GM21529 (cell line): ENCODE measurements at regions not wholly inside any gene's neighbourhood (a gene's known extent, or its start where the extent isn't known, plus 50 kb on each side); places are given as distances from the start of the nearest gene placed in this dataset.
"Not testable (repeated sequence)": the region's sequence is repeated elsewhere in the genome, so short reads cannot be mapped to it uniquely, and the experiment has no call there.

Experiments
- ATAC-seq: cut with Tn5 transposase; IDR thresholded peaks from one replicate; pipeline ENCODE4 v1.9.1; 2021; ENCODE audit not compliant: unreplicated experiment

DNA sequence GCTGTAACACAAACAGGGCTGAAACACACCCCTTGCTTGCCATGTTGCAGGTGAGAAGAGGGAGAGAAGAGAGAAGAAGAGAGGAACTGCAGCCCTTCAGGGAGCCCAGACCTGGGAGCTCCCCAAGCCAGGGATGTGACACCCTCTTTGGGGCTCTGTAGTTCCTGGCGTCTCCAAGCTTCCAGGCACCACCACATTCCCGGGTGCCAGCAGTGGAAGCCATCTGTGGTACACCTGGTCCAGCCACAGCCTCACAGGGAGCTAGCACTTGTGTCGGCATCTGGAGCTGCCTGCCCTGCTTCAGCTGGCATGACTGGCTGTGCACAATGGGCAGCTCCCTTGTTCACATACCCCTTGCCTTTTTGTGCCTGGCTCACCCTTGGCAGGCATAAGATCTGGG is 182.1 kb downstream of the DEPDC1B start:
- ATAC-seq, result no peak

DNA sequence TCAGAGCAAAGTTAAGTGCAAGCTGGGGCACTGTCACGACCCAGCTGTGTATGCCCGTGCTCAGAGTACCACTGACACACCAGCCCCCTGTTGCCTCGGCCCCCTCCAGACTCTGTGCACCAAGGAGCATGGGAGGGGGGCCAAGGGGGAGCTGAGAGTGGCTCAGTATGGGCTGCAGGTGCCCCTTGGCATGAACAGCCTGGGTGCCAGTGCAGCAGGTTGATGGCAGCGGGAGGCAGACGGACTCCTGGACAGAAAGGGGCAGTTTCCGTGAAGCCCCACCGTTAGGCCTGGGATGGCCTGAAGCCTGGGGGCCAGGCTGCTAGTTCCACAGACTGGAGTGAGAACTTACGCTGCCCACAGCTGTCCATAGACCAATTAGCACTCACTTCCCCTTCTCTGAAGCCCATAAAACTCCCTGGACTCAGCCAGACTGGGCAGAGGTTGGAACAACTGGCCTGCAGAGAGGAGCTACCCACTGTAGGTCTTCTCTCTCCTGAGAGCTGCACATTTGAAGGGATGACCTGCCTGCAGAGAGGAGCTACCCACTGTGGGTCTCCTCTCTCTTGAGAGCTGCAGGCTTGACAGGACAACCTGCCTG is 182.8 kb downstream of the DEPDC1B start:
- ATAC-seq, result no peak

DNA sequence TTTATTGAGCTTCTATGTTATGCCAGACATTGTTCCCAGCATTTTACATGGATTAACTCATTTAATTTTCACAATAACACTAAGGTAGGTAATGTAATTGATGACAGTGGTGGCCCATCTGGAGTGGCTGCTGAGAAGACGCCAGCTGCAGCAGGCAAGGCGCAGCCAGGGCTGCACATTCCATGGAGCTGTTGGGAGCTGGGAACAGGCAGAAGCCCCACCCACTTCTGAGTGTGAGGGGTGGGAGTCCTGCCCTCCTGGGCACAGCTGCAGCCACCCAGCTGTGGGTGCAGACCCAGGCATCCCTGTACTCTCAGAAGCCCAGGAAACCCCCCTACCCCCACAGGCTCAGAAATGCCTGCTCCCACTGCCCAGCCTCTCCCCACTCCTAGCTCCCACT is 183.3 kb downstream of the DEPDC1B start:
- no peak for ATAC-seq

DNA sequence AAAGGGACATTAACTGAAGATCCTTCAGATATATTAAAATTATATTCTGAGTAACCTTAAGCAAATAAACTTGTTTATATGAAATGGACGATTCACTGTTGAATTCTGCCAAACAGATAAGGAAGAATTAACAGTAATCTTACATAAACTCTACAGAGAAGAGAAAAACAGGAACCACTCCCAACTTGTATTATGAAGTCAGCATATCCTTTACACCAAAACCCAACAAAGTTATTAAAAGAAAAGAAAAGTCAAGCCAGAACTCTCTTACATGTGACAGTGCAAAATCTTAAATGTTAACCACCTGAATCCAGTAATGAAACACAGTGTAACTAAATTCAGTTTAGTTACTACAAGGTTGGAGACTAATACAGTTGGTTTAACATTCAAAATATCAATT is 185.8 kb downstream of the DEPDC1B start:
- peak; percentile 51 for ATAC-seq

DNA sequence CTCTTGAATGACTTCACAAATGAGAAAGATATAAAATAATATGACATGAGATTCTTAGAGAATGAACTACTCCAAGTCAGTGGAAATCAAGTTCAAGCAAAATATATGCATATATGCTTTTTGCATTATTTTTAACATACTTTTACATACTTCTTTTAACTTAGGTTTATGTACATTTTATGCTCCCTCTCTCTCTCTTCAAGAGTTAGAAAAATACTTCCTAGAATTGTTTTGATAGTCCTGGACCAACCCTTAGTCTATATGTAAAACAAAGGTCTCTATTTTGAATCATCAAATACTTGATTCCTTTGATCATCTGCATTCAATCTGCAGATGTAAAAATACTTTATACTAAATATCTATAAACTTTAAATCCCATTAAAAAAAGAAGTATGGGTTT is 187.8 kb downstream of the DEPDC1B start:
- ATAC-seq, result no peak

DNA sequence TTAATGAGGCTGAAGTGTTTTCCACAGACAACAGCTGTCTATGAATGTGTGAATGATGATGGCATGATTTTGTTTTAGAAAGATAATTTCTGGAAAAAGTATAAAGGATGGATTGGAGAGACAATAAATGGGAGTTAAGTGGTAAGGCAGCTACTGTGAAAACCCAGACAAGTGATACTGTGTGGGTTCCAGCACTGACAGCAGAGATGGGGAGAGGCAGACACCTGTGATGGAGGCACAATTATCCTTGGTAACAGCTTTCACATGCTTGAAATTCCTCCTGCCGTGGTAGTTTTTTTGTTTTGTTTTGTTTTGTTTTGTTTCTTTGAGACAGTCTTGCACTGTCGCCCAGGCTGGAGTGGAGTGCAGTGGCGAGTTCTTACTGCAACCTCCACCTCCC is 189.3 kb downstream of the DEPDC1B start:
- no peak for ATAC-seq

DNA sequence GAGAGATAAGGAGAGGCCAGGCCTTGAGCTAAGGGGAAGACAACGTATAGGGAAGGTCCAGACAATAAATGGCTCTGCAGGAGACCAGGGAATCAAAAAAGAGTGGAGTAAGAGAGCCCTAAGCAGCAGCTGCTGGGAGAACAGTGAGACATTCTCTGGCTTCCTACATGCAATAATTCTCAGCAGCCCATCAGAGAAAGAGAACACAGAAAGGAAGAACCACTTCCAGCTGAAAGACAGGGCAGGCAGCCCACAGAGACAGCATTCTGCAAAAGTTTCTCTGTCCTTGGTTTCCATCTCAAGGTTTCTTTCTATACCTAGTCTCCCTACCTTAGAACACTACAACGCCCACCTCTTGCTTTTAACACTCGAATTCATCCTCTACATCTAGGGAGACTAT is 189.9 kb downstream of the DEPDC1B start:
- peak; percentile 49 for ATAC-seq

DNA sequence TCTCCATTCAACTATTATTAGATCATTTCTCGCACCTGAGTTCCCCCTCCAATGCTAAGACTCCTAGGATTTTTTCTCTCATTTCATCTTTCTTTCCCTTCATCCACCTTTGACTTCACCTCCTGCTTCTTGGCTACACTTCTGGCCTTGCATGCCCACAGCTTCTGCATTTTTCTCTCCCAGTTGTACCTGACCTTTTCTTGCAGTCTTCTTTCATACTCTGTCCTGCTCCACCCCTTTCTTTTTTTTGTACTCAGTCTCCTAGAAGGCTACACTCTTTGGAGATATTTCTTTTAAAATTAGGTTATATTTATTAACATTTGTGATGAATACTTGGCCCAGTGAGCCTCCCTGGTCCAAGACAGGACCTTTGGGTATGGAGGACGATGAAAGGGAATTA is 190.4 kb downstream of the DEPDC1B start:
- ATAC-seq, result no peak

DNA sequence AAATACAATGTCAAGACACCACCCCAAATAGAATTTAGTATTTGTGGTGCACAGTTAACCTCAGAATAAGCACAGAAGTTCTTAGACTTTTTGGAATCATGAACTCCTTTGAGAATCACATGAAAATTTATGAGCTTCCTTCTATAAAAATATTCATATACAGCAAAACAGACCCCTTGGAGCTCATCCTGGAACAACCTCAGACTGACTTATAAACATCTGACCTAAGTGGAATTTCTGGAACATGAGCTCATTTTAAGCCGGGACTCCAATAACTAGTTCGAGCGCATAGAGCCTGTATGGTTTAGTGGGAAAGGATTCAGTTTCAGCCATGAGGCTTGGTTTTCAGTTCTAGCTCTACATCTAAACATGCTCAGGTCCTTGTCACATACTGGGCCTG is 192.3 kb downstream of the DEPDC1B start:
- ATAC-seq, result no peak

DNA sequence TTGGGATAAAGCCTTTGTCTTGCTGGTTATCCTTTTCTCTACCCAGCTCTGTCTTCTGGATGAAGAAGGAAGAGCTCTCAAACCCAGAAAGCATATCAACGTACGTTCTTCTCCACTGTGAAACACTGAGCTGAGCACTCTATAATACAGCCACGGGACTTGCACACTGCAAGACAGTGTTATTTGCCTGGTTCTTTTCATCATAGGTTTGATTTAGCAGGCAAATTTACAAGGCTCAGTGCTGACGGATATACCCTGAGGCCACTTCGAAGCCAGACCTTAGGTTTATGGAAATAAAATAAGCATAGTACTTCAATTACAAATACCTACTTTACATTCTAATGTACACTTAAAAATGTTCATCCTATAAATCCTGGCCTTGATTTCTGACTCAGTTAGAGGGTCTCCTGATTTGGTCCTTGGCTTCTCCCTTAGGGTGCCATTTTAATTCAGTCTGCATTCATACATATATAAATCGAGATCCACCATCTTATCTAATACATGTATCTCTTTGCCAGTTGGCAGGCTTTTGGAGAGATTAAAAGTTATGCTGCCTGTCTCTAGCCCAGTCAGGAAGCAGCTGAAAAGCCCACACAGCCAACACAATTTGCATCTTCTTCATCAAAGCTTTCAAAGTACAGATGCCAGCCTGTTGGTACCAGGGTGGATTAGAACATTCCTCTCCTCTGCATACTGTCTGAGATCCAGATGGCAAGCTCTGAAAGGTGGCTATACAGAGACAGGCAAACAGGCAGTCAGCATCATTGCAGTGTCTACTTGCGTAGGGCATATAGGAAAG is 194.4 kb downstream of the DEPDC1B start:
- no peak for ATAC-seq

DNA sequence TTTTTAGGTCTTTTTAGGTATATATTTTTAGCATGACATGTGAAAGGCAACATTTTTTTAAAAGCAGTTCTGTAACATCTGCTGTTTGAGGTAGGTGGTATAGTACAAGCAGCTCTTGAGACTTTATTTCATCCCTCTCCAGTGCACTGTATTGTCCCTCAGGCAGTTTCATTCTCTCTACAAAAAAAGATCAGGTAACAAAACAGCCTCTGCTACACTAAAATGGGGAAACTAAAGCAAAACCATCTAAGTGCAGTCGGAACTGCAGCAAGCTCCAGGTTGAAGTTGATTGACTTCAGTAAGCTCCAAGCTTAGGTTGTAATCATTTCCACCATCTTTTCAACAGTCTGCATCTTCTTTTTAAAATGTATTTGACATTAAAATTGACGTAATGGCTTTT is 195.6 kb downstream of the DEPDC1B start:
- peak; percentile 92 for ATAC-seq

DNA sequence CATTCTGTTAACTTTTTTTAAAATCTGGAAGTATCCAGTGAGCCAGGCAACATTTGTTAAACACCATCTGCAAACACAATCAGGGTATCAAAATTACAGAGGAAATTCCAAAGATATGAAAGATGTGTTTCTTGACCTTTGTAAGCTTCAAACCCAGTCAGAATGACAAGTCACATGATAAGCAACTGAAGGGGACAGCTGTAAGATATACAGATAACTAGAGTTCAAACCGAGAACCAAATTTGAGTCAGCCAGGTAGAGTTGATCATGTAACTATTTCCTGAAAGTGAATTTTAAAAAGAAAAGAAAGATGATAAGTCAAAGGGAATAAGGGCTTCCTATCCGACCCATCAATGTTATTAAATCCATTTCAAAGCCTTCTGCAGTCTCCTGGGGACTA is 196.2 kb downstream of the DEPDC1B start:
- peak; percentile 77 for ATAC-seq

DNA sequence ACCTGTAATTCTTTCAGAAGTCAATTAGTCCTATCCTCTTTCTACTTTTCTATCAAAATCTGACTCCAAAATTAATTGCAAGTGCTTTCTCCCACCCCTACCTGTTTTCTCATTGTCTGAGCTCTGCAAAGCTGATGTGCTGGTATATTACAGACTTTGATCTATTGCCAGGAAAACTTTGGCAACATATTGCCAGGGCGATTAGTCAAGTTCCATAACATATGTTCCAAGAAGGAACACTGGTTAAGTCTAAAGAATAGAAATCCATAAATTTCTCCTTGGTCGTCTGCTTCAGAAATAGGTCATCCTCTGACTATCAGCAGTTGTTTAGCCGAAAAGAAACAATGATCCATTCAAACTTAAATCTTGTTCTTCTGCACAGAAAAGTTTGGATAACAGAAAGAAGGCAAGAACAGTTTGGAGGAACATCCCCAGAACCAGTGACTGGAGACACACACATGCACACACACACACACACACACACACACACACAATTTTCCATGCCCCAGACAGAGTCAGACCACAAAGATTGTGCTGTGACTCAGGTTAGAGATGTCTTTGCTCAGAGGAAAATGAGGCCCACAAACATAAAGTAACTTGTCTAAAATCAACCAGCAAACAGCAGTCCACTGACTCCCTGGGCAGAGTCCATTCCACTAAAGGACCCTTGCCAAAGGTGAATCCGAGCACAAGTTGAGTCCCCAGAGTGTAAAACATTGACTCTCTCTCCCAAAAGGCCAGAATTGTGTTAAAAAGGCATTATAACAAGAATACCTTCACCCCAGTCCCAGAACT is 202.1 kb downstream of the DEPDC1B start:
- no peak for ATAC-seq

DNA sequence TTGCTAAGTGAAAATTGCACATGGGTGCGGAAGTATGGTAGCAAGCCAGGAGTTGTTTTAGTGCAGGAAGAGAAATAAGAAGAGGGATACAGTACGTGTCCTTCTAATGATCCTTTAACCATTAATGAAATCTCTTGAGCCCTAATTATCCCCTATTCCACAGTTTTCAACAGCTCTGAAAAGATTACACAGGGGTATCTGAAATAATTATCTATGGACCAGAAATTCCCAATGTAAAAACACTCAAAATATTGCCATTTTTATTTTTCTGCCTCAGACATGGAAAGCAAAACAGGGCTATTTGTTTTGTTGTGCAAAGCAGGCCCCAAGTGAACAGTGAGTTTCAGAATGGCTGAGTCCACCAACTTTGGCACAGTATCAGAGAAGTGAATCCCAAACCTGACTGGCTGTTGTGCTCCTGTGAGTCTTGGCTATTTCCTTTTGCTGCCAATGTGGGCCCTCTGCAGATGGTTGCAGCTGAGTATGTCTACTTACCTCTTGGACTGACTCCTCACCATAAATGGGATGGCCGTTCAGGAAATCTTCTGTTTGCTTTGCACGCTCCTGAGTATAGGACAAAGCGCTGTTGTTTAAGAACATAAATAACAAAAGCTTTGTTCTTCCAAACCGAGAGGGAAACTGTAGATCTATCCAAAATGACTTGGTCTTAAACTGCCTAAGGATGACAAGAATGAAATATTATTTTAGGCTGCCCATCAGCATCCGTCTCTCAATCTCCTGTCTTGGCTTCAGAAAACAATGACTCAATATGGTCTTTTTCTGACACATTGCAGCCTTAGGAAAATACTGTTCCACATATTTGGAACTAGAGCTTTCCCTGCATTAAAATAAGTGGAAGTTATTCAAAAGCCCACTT is 204.1 kb downstream of the DEPDC1B start:
- ATAC-seq, result no peak

DNA sequence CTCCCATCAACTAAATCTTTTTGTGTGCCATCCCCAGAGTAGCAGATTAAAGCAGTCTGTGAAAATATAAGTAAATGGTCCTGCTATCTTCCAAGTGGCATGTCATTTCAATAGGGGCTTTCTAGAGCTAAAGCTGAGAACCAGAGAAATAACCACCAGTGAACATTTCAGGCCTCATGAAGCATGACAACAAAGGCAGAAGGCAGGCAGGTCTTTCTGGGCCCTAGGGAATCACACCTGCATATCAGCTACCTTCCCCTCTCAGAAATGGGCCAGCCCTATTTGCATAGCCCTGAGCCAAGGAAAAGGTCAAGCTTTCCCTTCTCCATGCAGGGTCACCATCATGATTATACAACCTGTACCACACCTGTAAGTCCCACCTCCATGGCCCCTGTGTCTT is 205.3 kb downstream of the DEPDC1B start:
- ATAC-seq, result peak; percentile 79

DNA sequence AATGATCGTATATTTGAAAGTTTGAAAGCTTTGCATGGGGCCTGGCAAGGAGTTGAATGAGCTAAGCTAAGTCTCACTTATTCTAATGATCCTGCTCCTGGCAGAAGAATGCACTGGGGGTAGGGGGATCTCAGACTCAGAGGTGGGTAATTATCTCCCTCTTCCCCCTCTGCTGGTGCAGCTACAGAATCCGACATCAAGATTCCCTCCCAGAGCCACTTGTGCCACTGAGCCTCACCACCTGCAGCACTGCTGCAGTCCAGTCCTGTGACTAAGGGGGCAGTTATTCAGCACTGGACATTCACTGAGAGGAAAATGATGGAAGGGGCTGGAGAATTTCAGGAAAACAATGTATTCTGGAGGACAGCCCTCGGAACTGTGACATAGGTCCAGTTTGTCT is 205.8 kb downstream of the DEPDC1B start:
- no peak for ATAC-seq

DNA sequence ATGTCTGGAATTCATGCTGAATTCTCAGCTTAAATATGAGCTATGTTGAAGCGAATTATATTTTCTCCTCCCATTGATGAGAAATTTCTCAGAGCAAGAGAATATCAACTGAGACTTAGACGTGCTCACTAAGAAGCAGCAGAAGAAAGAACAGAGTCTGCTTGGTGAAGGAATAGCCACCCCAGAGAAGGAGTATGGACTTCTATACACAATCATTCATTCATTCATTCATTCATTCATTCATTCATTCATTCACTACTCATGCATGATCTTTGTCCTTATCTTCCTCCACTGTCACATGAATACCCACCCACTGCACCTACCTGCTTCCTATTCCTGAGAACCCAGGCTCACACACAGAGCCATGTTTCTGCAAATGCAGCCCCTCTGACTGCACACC is 206.6 kb downstream of the DEPDC1B start:
- no peak for ATAC-seq

DNA sequence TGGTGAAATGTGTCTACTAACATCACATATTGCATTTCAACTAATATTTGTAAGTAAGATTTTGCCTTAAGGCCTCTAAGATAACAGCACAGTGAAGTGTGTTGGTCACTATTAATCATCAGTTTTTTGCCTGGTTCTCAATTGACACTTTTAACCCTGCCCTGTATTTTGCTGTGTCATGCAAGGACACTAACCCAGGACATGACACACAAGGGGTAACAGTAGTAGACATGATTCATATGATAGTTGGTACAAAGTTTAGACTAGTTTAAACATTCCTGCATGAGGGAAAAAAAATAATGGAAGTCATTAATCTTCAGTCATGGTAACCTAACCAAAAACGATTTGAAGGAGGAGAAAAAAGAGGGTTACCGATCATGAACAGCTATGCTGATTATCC is 207.0 kb downstream of the DEPDC1B start:
- no peak for ATAC-seq

DNA sequence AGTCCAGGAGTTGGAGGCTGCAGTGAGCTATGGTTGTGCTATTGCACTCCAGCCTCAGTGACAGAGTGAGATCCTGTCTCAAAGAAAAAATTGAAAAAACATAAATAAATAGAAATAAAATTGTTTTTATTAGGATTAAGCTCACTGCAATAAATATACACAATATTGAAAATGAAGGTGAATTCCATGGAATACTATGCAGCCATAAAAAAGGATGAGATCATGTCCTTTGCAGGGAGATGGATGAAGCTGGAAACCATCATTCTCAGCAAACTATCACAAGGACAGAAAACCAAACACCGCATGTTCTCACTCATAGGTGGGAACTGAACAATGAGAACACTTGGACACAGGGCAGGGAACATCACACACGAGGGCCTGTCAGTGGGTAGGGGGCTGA is 207.6 kb downstream of the DEPDC1B start:
- ATAC-seq, result not testable (repeated sequence)

DNA sequence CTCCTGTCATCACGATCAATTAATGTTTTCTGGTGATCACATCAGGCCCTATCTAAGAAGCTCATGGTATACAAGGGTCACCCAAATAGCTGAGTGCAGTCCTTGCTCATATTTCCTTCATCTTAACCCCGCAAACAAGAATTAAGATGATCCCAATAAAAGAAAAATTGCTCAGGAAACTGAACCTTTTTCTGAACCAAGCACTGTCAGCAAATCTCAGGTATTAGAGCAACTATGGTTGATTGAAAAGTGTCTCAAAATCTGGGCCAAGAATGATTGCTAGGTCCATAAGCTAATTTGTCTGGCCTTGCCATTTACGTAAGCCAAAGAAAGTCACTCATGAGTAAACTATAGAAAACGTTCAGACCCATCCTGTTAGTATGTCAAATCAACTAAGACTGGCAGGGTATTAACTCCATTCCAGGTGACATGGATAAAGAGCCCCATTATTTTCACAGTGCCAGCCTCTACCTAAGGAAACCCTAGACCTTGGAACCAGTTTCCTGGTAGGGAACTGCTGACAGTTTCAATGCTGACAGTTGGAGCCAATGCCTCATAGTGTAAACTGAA is 209.3 kb downstream of the DEPDC1B start:
- ATAC-seq, result no peak

DNA sequence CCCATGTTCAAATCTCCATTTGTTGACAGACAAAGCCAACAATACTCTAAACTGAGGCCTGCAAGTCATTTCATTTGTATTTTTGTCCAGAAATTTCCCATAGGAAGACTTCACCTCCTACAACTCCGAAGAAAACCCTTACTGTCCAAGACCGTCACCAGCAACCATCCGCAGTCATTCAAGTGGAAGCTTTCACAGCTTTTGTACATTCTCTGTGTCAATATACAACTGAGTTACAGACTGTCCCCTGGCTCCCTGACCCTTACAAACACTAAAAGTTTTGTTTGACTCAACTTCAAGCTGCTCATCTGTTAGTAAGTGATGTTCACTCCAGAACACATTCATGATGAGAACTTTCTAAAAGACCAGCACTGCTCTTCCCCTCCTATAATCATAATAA is 210.1 kb downstream of the DEPDC1B start:
- ATAC-seq, result no peak
